Endothelial cell of umbilical vein (primary cell): ENCODE measurements at regions not wholly inside any gene's neighbourhood (a gene's known extent, or its start where the extent isn't known, plus 50 kb on each side); places are given as distances from the start of the nearest gene placed in this dataset.

Experiments used
- BruUV-seq: library from RNA; stranded (reverse); fragments of 400-500 nt; replicated peaks from 2 replicates; lab custom pipeline; 2021; lab: Mats Ljungman, UMichigan
- CTCF ChIA-PET: fragments of 300-600, 350-600 bp; sonication (Branson Sonifier 250); formaldehyde crosslinking; loops from one replicate; lab custom pipeline; 2021; ENCODE audit warnings: antibody characterized with exemption, inconsistent platforms; lab: Charles Lee
- POLR2A ChIA-PET: fragments of 300-600, 350-600 bp; sonication (Branson Sonifier 250); formaldehyde crosslinking; loops from one replicate; lab custom pipeline; 2021; ENCODE audit warnings: antibody characterized with exemption, inconsistent platforms; lab: Charles Lee
- DNase-seq: peaks from one replicate; pipeline ENCODE4 v3.0.0-alpha.2; 2011; ENCODE audit warnings: low read depth, low spot score
- FAIRE-seq: peaks from 2 replicates; lab custom pipeline; 2011; peaks lifted over from hg19 to GRCh38; lab: Jason Lieb, UNC
- H2AFZ ChIP-seq: 2 replicates; pipeline ENCODE4 v1.6.0; 2012; ENCODE audit warnings: low read depth, low read length, control low read depth, inconsistent platforms
- H3K27ac ChIP-seq: 2 replicates; pipeline ENCODE4 v1.5.1; 2011; ENCODE audit warnings: low read depth, mild to moderate bottlenecking, control low read depth, low read length, moderate library complexity; ENCODE audit not compliant: insufficient read depth
- H3K27me3 ChIP-seq, 2 experiments: 2 replicates each; pipeline versions ENCODE4 v1.6.0 to v1.6.1; 2011; ENCODE audit warnings: low read length in 2 of 2, mixed read lengths in 1 of 2; ENCODE audit not compliant: control insufficient read depth in 2 of 2, insufficient read depth in 2 of 2
- H3K36me3 ChIP-seq, 2 experiments: 2 replicates in 1 of 2; 3 replicates in 1 of 2; pipeline ENCODE4 v1.5.1; 2011; ENCODE audit warnings: low read length in 2 of 2, mild to moderate bottlenecking in 1 of 2, moderate library complexity in 1 of 2; ENCODE audit not compliant: control insufficient read depth in 2 of 2, insufficient read depth in 2 of 2; ENCODE audit errors: extremely low read depth in 1 of 2
- H3K4me1 ChIP-seq: 3 replicates; pipeline ENCODE4 v1.5.1; 2011; ENCODE audit warnings: mild to moderate bottlenecking, low read length; ENCODE audit not compliant: control insufficient read depth, insufficient read depth; ENCODE audit errors: extremely low read depth
- H3K4me2 ChIP-seq: 2 replicates; pipeline ENCODE4 v1.6.1; 2011; ENCODE audit warnings: low read length, control low read depth, mixed read lengths; ENCODE audit not compliant: insufficient read depth
- H3K4me3 ChIP-seq, 3 experiments: fragments of 200-600 bp in 1 of 3; sonication (generic), shearing (Covaris generic) in 1 of 3; replicated peaks in 1 of 3; 2 replicates each; pipeline ENCODE4 v1.5.1; 2011 to 2016; ENCODE audit warnings: control low read depth in 3 of 3, low read length in 3 of 3, mild to moderate bottlenecking in 2 of 3, inconsistent platforms in 1 of 3, low read depth in 1 of 3, moderate library complexity in 1 of 3; ENCODE audit not compliant: insufficient read depth in 1 of 3
- H3K79me2 ChIP-seq: 2 replicates; pipeline ENCODE4 v1.6.0; 2012; ENCODE audit warnings: low read length, inconsistent platforms; ENCODE audit not compliant: control insufficient read depth, insufficient read depth
- H3K9ac ChIP-seq: replicated peaks from 2 replicates; pipeline ENCODE3; 2011; ENCODE audit warnings: low read length, control low read depth; ENCODE audit not compliant: insufficient read depth; ENCODE audit errors: extremely low read depth
- H3K9me1 ChIP-seq: replicated peaks from 3 replicates; pipeline ENCODE4 v1.6.0; 2011; ENCODE audit warnings: mild to moderate bottlenecking, low read length; ENCODE audit not compliant: control insufficient read depth, insufficient read depth; ENCODE audit errors: extremely low read depth
- H3K9me3 ChIP-seq: replicated peaks from 2 replicates; pipeline ENCODE4 v1.5.1; 2012; ENCODE audit warnings: low read length, inconsistent platforms; ENCODE audit not compliant: control insufficient read depth, insufficient read depth
- H4K20me1 ChIP-seq: replicated peaks from 2 replicates; pipeline ENCODE3; 2011; ENCODE audit warnings: mild to moderate bottlenecking, low read length; ENCODE audit not compliant: control insufficient read depth, insufficient read depth; ENCODE audit errors: extremely low read depth
- CTCF ChIP-seq, 2 donors: IDR thresholded peaks; 1 replicate in 1 of 2; 2 replicates in 1 of 2; pipeline ENCODE4 v1.5.1; 2011; ENCODE audit warnings: low read length in 2 of 2, mild to moderate bottlenecking in 2 of 2, moderate library complexity in 2 of 2, control low read depth in 1 of 2, inconsistent platforms in 1 of 2, low read depth in 1 of 2; ENCODE audit not compliant: insufficient read depth in 1 of 2; ENCODE audit errors: extremely low read depth in 1 of 2
- EZH2 ChIP-seq: IDR thresholded peaks from 2 replicates; pipeline ENCODE4 v1.6.1; 2012; ENCODE audit warnings: borderline replicate concordance, low read depth, mild to moderate bottlenecking, moderate library complexity, low read length, inconsistent platforms; ENCODE audit not compliant: severe bottlenecking
- FOS ChIP-seq: IDR thresholded peaks from 2 replicates; pipeline ENCODE4 v1.6.1; 2011; ENCODE audit warnings: mild to moderate bottlenecking, low read length, moderate library complexity, borderline replicate concordance; ENCODE audit not compliant: insufficient read depth
- GATA2 ChIP-seq: IDR thresholded peaks from 2 replicates; pipeline ENCODE4 v1.7.0; 2011; ENCODE audit warnings: low read depth, mild to moderate bottlenecking, moderate library complexity, mixed read lengths, low read length; ENCODE audit not compliant: insufficient read length, insufficient read depth
- JUN ChIP-seq: IDR thresholded peaks from 2 replicates; pipeline ENCODE4 v1.6.1; 2011; ENCODE audit warnings: borderline replicate concordance, low read depth; ENCODE audit not compliant: insufficient read length, insufficient read depth
- MAX ChIP-seq: IDR thresholded peaks from 2 replicates; pipeline ENCODE4 v1.6.1; 2011; ENCODE audit not compliant: insufficient read depth, insufficient read length
- MYC ChIP-seq: IDR thresholded peaks from one replicate; pipeline ENCODE4 v1.6.1; 2011; ENCODE audit warnings: mild to moderate bottlenecking, low read depth, low read length
- POLR2A ChIP-seq: IDR thresholded peaks from 2 replicates; pipeline ENCODE4 v1.6.1; 2012; ENCODE audit warnings: low read depth, mild to moderate bottlenecking, control low read depth, low read length
- POLR2AphosphoS5 ChIP-seq: IDR thresholded peaks from 2 replicates; pipeline ENCODE4 v1.6.1; 2012; ENCODE audit warnings: low read depth, mild to moderate bottlenecking, control low read depth, low read length, moderate library complexity; ENCODE audit not compliant: insufficient read depth
- dilution Hi-C: fragments of 300-500 bp; cut with MboI; formaldehyde crosslinking; loops from one replicate; pipeline ENCODE4 v1.15.0; 2019; ENCODE audit warnings: low sequenced_read_pairs; ENCODE audit not compliant: extremely low pct_ligation_motif_present
- intact Hi-C: fragments of 100-400 bp; cut with micrococcal nuclease; formaldehyde crosslinking; loops from one replicate; pipeline ENCODE4 v1.10.0; 2022

- intact Hi-C loops, result no loop called here
- Histone ChIP-seq H2AFZ (no peak overlapping the region), H3K9ac (no peak overlapping the region), H4K20me1 (no peaks in the 10 kb centered on the region), H3K4me2 (no peak overlapping the region), H3K9me3 (peaks cover 4% of the 10 kb centered on the region), H3K27ac (no peak overlapping the region), H3K27me3 (no peaks in the 10 kb centered on the region), H3K36me3 (no peaks in the 10 kb centered on the region), H3K9me1 (no peaks in the 10 kb centered on the region), H3K4me3 (no peak overlapping the region), H3K79me2 (no peaks in the 10 kb centered on the region), H3K4me1 (no peaks in the 10 kb centered on the region)
- no TSS peak for BruUV-seq
- ChIA-PET CTCF (no interaction called here), POLR2A (no interaction called here)
- no peak for DNase-seq
- no peak for FAIRE-seq
- dilution Hi-C loops, result no loop called here
- TF ChIP-seq MYC (no peak), FOS (no peak), POLR2AphosphoS5 (no peak), EZH2 (no peak), GATA2 (no peak), POLR2A (no peak), CTCF (IDR thresholded peaks at IDR 0.05; ENCODE audit: extremely low read depth in 1 of 2, insufficient read depth in 1 of 2, low read depth in 1 of 2, low read length in 2 of 2) (no peak), JUN (no peak), MAX (no peak)
Observed at GRCh38 chr3:135632556-135633065, 332.9 kb upstream of the PPP2R3A start.
